Kidney (tissue), 13 donors: ENCODE measurements at regions not wholly inside any gene's neighbourhood (a gene's known extent, or its start where the extent isn't known, plus 50 kb on each side); places are given as distances from the start of the nearest gene placed in this dataset.

ENCODE experiments used
- DNase-seq, 5 donors: peaks; one replicate each; pipeline ENCODE4 v3.0.0-alpha.2; 2013 to 2020
- FAIRE-seq: peaks from 2 replicates; lab custom pipeline; 2012; peaks lifted over from hg19 to GRCh38; lab: Jason Lieb, UNC
- H3K27ac ChIP-seq, 2 donors: one replicate each; pipeline ENCODE4 v1.7.0; 2013; ENCODE audit warnings: low read depth in 2 of 2, low read length in 2 of 2, inconsistent platforms in 1 of 2
- H3K27me3 ChIP-seq: one replicate; pipeline ENCODE4 v1.7.1; 2013; ENCODE audit warnings: low read length, inconsistent platforms; ENCODE audit not compliant: control insufficient read depth, insufficient read depth
- H3K36me3 ChIP-seq, 3 donors: one replicate each; pipeline versions ENCODE4 v1.7.0 to v1.7.1; 2013; ENCODE audit warnings: low read length in 3 of 3, control low read depth in 1 of 3, inconsistent platforms in 1 of 3; ENCODE audit not compliant: insufficient read depth in 3 of 3, control insufficient read depth in 2 of 3
- H3K4me1 ChIP-seq, 3 donors: one replicate each; pipeline versions ENCODE4 v1.7.0 to v1.7.1; 2013; ENCODE audit warnings: low read length in 3 of 3, inconsistent platforms in 1 of 3, low read depth in 1 of 3; ENCODE audit not compliant: control insufficient read depth in 2 of 3, insufficient read depth in 2 of 3
- H3K4me3 ChIP-seq, 3 donors: one replicate each; pipeline versions ENCODE4 v1.7.0 to v1.8.1; 2013; ENCODE audit warnings: low read length in 3 of 3, control low read depth in 1 of 3, inconsistent platforms in 1 of 3
- H3K9ac ChIP-seq, 3 donors: one replicate each; pipeline versions ENCODE4 v1.7.0 to v1.7.1; 2013; ENCODE audit warnings: low read length in 3 of 3, control low read depth in 1 of 3, inconsistent platforms in 1 of 3
- H3K9me3 ChIP-seq, 3 donors: one replicate each; pipeline versions ENCODE4 v1.7.0 to v1.7.1; 2013; ENCODE audit warnings: low read length in 3 of 3, control low read depth in 1 of 3, inconsistent platforms in 1 of 3; ENCODE audit not compliant: control insufficient read depth in 2 of 3, insufficient read depth in 1 of 3
- intact Hi-C: fragments of 100-400 bp; cut with DNase I; formaldehyde crosslinking; loops from one replicate; pipeline ENCODE4 v1.11.1; 2022
- TF ChIP-seq, protein P1 (sequence below): IDR thresholded peaks from 3 replicates; pipeline ENCODE4 v1.5.1; 2012; ENCODE audit warnings: mild to moderate bottlenecking, moderate library complexity, borderline replicate concordance; ENCODE audit not compliant: insufficient read depth; ENCODE audit errors: extremely low read depth
- donor health status: control.
- donor health status: control.
- donor health status: control.
- donor health status: control.
- donor health status: control.
- donor health status: DM: yes; HTN: yes; CAD: no.
- donor health status: Normal renal cell carcinoma (clear cell type).

DNA sequence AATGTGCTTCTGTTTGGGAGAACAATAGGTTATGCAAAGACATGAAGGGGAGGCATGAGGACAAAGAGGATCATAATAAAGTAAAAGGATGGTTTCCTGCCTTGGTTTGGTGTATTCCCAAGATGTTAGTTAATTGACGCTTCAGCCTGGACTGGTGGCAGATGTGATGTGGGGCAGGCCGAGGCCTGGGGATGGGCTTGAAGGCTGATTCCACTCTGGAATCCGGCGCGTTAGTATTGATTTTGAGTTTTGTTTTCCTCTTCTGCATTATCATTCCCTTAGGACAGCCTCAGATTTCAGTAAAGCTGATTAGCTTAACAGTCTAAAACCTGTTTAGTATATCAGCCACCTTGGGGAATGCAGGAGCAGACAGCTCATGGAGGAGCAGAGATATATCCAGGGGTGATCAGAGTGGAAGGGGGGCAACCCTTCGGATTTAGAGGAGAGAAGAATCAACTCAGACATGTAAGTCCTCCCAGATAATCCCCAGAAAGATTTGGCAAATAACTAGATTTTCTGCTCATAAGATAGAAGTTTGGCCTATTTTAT, 159.8 kb upstream of the MTPN start:
- Histone ChIP-seq H3K27ac (no peak overlapping the region), H3K9me3 (no peaks in the 10 kb centered on the region), H3K4me3 (no peak overlapping the region), H3K4me1 (no peaks in the 10 kb centered on the region), H3K9ac (no peak overlapping the region), H3K27me3 (no peaks in the 10 kb centered on the region), H3K36me3 (no peaks in the 10 kb centered on the region)
- intact Hi-C loops, result no loop called here
- DNase-seq, result no peak
- TF ChIP-seq, protein P1, sequence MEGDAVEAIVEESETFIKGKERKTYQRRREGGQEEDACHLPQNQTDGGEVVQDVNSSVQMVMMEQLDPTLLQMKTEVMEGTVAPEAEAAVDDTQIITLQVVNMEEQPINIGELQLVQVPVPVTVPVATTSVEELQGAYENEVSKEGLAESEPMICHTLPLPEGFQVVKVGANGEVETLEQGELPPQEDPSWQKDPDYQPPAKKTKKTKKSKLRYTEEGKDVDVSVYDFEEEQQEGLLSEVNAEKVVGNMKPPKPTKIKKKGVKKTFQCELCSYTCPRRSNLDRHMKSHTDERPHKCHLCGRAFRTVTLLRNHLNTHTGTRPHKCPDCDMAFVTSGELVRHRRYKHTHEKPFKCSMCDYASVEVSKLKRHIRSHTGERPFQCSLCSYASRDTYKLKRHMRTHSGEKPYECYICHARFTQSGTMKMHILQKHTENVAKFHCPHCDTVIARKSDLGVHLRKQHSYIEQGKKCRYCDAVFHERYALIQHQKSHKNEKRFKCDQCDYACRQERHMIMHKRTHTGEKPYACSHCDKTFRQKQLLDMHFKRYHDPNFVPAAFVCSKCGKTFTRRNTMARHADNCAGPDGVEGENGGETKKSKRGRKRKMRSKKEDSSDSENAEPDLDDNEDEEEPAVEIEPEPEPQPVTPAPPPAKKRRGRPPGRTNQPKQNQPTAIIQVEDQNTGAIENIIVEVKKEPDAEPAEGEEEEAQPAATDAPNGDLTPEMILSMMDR, result no peak
- no peak for FAIRE-seq

DNA sequence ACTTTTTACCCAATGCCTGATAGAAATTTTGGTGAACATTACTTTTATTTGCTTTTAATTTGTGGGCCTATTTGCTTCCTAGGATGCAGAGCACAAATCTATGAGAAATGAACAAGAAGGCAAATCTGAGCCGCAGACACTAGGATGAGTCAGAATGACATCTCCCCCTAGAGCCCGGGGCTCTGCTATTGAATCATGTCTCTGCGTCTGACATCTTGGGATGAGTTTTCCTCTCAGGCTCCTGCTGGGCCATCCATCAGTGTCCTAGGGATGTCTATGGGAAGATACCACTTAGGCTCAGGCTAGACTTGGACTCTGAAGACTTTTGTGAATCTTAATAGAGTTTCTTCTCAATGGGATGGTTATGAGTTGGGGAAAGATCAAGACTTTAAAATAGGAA, 157.3 kb upstream of the MTPN start:
- no peaks in the 10 kb centered on the region for H3K9me3 ChIP-seq
- H3K4me1 ChIP-seq, result no peaks in the 10 kb centered on the region
- no peak overlapping the region for H3K4me3 ChIP-seq
- intact Hi-C loops, result no loop called here
- no peak overlapping the region for H3K9ac ChIP-seq
- H3K27ac ChIP-seq, result no peak overlapping the region
- H3K36me3 ChIP-seq, result no peaks in the 10 kb centered on the region
- H3K27me3 ChIP-seq, result no peaks in the 10 kb centered on the region
- FAIRE-seq (no peak), DNase-seq (no peak)
- TF ChIP-seq, protein P1, result no peak

DNA sequence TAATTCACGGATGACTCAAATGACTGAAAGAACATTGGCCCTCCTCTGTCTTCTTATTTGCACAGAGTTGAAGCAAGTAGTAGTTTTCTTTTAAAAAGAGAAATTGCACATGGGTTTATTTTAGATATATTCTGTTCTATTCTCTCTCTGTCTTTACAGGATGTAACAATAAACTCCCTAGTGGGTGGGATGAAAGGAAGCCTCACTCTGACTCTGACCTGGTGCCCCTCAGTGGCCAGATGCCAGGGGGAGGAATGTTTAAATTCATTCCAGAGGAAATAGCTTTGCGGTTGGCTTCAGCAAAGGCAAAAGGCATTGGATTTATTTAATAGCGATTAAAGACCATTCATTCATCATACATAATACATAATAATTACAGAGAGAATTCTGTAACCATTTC, 156.4 kb upstream of the MTPN start:
- Histone ChIP-seq H3K4me3 (no peak overlapping the region), H3K27ac (no peak overlapping the region), H3K4me1 (no peaks in the 10 kb centered on the region), H3K9ac (no peak overlapping the region), H3K36me3 (no peaks in the 10 kb centered on the region), H3K27me3 (no peaks in the 10 kb centered on the region), H3K9me3 (no peaks in the 10 kb centered on the region)
- TF ChIP-seq, protein P1, result no peak
- FAIRE-seq (no peak), DNase-seq (peak in 3 of 5 donors; percentile 70 to 82 (median 77))
- intact Hi-C loops, result no loop called here

- Histone ChIP-seq H3K4me1 (no peaks in the 10 kb centered on the region), H3K27ac (no peak overlapping the region), H3K4me3 (no peak overlapping the region), H3K27me3 (no peaks in the 10 kb centered on the region), H3K36me3 (no peaks in the 10 kb centered on the region), H3K9ac (no peak overlapping the region), H3K9me3 (no peaks in the 10 kb centered on the region)
- TF ChIP-seq, protein P1, result no peak
- FAIRE-seq, result no peak
- intact Hi-C loops, result no loop called here
- no peak for DNase-seq
These were observed 154.1 kb upstream of the MTPN start for GRCh38 chr7:136131304-136131630.
